GM21526 (cell line): ENCODE measurements at regions not wholly inside any gene's neighbourhood (a gene's known extent, or its start where the extent isn't known, plus 50 kb on each side); places are given as distances from the start of the nearest gene placed in this dataset.
"Not testable (repeated sequence)": the region's sequence is repeated elsewhere in the genome, so short reads cannot be mapped to it uniquely, and the experiment has no call there.

ENCODE experiments used
- ATAC-seq: cut with Tn5 transposase; IDR thresholded peaks from one replicate; pipeline ENCODE4 v1.9.1; 2021; ENCODE audit warnings: moderate library complexity; ENCODE audit not compliant: unreplicated experiment, low FRiP score

GRCh38 chr1:194431121-194431520 is 1244.7 kb upstream of the B3GALT2 start:
- ATAC-seq: no peak

GRCh38 chr1:194420706-194421105 is 1234.3 kb upstream of the B3GALT2 start:
- ATAC-seq: no peak

GRCh38 chr1:194419721-194420120 is 1233.3 kb upstream of the B3GALT2 start:
- ATAC-seq: no peak

DNA sequence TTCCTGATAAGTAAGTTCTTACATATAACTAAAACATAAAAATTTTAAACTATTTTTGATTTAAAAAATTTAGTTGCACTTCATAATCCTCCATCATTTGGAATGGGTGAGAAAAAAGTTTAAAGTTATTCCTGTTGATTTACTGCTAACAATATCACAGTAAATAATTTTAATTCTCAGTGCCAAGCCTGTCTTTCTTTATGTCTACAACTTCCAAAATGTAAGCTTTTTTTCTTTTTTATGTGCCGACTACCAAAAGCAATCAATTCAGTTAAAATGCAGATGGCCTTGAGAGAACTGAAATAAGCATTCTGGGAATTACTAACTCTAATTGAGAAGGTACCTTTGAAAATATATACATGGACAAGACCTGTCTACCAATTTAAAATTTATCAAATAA is 1224.3 kb upstream of the B3GALT2 start:
- no peak for ATAC-seq

GRCh38 chr1:194407238-194407637 is 1220.8 kb upstream of the B3GALT2 start:
- ATAC-seq: not testable (repeated sequence)

DNA sequence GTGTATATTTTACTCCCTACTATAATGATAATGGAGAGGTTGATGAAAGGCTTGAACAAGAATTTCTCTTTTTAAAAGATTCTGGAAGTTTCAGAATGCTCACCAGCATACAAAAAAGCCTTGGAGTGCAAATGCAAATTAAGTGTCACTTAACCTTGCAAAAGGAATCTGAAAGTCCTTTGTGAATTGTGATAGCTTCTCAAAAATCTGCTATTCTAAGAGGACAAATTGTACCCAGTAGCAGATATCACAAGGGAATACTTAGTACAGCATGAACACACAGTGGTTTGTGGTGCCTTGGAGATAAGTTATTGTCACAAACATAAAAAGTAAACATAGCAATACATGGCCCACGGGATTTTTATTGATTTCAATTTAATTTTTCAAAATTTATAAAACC is 1208.3 kb upstream of the B3GALT2 start:
- ATAC-seq: no peak

GRCh38 chr1:194387531-194387930 is 1201.1 kb upstream of the B3GALT2 start:
- no peak for ATAC-seq

GRCh38 chr1:194378517-194378916 is 1192.1 kb upstream of the B3GALT2 start:
- no peak for ATAC-seq

GRCh38 chr1:194374649-194375048 is 1188.2 kb upstream of the B3GALT2 start:
- ATAC-seq: no peak

GRCh38 chr1:194372266-194372665 is 1185.9 kb upstream of the B3GALT2 start:
- ATAC-seq: no peak

DNA sequence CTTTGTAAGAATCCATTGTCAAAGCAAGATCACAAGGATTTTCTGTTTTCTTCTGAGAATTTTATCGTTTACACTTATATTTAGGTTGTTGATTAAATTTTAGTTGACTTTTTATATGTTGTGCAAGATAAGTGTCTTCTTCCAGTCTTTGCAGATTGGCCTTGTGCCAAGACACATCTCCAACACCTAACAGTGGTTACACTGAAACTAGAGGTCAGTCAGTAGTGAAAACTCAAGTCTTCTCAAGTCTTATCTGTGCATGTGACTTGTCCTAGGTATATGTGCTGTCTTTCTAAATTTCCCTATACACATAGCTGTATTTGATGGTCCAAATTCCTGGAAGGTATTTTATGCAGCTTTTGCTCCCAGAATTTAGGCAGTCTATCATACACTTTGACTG is 1183.2 kb upstream of the B3GALT2 start:
- no peak for ATAC-seq

DNA sequence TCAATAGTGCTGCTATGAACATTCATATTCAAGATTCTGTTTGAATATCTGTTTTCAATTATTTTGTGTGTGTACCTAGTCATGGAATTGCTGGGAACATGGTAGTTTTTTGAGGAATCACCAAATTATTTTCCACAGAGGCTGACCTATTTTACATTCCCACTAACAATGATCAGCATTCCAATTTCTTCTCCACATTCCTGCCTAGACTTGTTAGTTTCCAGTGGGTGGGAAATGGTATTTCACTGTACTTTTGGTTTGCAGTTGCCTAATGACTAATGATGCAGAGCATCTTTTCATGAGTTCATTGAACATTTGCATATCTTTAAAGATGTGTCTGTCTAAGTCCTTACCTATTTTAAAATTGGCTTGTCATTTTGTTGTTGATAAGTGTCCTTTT is 1182.6 kb upstream of the B3GALT2 start:
- ATAC-seq: no peak

GRCh38 chr1:194367121-194367520 is 1180.7 kb upstream of the B3GALT2 start:
- ATAC-seq: no peak

DNA sequence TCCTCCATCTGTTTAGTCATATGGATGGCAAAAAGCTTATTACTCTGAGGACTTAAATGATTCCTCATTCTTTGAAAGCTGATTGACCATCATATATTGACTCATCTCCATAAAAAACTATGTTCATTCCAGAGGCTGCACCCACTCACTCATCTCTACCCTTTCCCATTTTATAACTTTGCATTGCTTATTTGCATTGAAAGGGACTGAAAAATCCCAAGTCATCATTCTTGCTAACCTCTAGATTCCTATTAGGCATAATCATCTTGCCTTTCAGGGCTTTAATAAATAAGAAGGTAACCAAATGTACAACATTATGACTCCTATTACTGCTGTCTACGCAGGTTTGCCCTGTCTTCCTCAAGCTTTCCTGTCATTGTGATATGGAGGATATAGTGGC is 1180.3 kb upstream of the B3GALT2 start:
- ATAC-seq: no peak

- ATAC-seq: no peak
These were observed 1175.9 kb upstream of the B3GALT2 start for GRCh38 chr1:194362327-194362726.

DNA sequence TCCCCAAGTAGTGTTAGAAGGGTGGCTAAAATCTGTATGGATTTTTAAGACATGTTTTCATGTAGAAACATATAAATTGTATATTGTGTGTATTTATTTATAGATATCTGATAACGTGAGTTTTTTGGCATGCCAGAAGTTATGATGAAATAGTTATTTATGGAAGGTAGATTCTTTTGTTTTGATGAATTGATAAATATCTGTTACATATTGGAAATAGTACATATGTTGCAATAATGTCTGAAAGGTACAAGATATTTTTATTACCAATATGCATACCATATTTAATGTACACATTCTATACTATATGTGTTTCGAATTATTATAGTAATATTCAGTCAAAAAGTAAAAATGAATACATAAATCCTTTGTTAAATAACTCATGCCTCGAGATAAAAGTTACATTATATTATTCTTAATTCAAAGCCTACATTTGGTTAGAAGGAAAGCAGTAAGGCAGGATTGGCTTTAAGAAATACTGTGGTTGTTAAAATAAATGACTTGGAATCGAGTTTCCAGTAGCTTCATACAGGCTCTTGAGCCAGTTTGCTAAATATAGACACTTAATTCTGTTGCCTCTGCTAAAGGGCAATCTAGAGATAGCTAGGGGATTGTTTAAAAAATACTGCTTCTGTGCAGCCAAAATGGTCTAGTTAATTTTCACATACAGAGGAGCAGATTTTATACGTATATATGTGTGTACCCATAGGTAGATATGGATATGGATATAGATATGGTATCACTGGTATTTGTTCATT is 1175.1 kb upstream of the B3GALT2 start:
- ATAC-seq: no peak

DNA sequence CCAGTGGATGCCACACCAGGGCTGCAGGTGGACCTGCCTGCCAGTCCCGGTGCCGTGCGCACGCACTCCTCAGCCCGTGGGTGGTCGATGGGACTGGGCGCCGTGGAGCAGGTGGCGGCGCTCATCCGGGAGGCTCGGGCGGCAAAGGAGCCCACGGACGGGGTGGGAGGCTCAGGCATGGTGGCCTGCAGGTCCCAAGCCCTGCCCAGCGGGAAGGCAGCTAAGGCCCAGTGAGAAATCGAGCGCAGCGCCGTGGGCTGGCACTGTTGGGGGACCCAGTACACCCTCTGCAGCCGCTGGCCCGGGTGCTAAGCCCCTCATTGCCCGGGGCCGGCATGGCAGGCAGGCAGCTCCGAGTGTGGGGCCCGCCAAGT is 1171.8 kb upstream of the B3GALT2 start:
- ATAC-seq: no peak

DNA sequence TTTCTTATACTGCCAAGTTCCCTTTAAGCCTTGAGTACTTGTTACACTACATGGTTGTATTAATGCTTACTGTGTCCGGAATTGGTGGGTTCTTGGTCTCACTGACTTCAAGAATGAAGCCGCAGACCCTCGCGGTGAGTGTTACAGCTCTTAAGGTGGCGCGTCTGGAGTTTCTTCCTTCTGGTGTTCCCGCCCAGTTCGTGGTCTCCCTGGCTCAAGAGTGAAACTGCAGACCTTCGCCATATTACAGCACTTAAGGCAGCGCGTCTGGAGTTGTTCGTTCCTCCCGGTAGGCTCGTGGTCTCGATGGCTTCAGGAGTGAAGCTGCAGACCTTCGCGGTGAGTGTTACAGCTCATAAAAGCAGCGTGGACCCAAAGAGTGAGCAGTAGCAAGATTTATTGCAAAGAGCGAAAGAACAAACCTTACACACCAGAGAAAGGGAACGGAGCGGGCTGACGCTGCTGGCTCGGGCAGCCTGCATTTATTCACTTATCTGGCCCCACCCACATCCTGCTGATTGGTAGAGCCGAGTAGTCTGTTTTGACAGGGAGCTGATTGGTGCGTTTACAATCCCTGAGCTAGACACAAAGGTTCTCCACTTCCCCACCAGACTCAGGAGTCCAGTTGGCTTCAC is 1171.3 kb upstream of the B3GALT2 start:
- ATAC-seq: not testable (repeated sequence)

DNA sequence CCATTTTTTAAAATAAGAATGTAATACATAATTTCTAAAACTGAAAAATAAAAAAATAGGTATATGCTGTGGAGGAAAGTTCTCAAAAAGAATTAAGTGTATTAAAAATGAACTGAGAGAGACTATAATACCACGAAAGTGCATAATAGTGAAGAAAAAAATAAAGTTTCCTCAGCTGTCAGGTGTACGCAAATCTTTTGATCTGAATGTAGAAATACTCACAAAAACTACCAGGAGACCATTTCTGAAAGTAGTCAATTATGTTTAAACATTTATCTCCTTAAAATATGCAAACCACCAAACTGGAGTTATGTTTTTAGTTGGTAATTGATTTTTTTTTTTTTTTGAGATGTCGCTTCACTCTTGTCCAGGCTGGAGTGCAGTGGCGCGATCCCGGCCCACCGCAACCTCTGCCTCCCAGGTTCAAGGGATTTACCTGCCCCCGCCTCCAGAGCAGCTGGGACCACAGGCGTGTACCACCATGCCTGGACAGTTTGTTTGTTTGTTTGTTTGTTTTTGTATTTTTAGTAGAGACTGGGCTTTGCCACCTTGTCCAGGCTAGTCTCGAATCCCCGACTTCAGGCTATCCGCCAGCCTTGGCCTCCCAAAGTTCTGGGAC is 1169.2 kb upstream of the B3GALT2 start:
- no peak for ATAC-seq

GRCh38 chr1:194353121-194353520 is 1166.7 kb upstream of the B3GALT2 start:
- no peak for ATAC-seq

GRCh38 chr1:194347200-194347599 is 1160.8 kb upstream of the B3GALT2 start:
- ATAC-seq: no peak
